ENCODE measurements at regions not wholly inside any gene's neighbourhood (a gene's known extent, or its start where the extent isn't known, plus 50 kb on each side); places are given as distances from the start of the nearest gene placed in this dataset.

- 54% methylated on average over 18 of the region's 18 CpGs for WGBS (ENCODE audit: low lambda C conversion rate)
- no peak for DNase-seq (ENCODE audit: low spot score)
- Histone ChIP-seq H4K20me1 (ENCODE audit: insufficient read depth, low read length) (no peaks in the 10 kb centered on the region), H3K36me3 (replicated peaks in 1 of 2; ENCODE audit: control insufficient read depth in 1 of 2, insufficient read depth in 2 of 2, low read length in 2 of 2) (no peaks in the 10 kb centered on the region), H3K4me3 (replicated peaks in 1 of 3; ENCODE audit: insufficient read depth in 1 of 3, low read depth in 2 of 3, low read length in 3 of 3) (no peak overlapping the region), H3K27me3 (ENCODE audit: control insufficient read depth in 1 of 2, insufficient read depth in 2 of 2, low read length in 2 of 2) (no peaks in the 10 kb centered on the region), H3K4me1 (ENCODE audit: insufficient read depth, low read length) (no peaks in the 10 kb centered on the region), H3K9ac (ENCODE audit: insufficient read depth, low read depth, low read length) (no peak overlapping the region), H3K4me2 (ENCODE audit: low read depth, low read length) (no peak overlapping the region), H3K79me2 (ENCODE audit: insufficient read depth, low read length) (no peaks in the 10 kb centered on the region), H3K9me3 (ENCODE audit: low read length) (no peaks in the 10 kb centered on the region), H2AFZ (ENCODE audit: low read length) (no peak overlapping the region), H3K27ac (ENCODE audit: extremely low read length, insufficient read depth, low read length) (no peak overlapping the region)
- FAIRE-seq: no peak
- in situ Hi-C loops (cut with HindIII; ENCODE audit: extremely low pct_ligation_motif_present, low pct_unique_long_range_greater_than_20kb) (no loop called here), intact Hi-C loops (cut with micrococcal nuclease; ENCODE audit: unreplicated experiment) (no loop called here)
- no peak for ATAC-seq
- no TSS peak for BruUV-seq (replicated peaks)
- ChIA-PET POLR2A (no interaction called here), CTCF (ENCODE audit: low intra/inter-chr PET ratio, low total read pairs) (no interaction called here)
- TF ChIP-seq TBL1XR1 (IDR thresholded peaks at IDR 0.05; ENCODE audit: borderline replicate concordance, low read length, partially characterized antibody) (no peak), POLR2AphosphoS5 (IDR thresholded peaks at IDR 0.05; ENCODE audit: low read depth, low read length) (no peak), HHEX (CRISPR knock-in tag; IDR thresholded peaks at IDR 0.05) (no peak), ATF1 (CRISPR knock-in tag; IDR thresholded peaks at IDR 0.05) (no peak), ZFP37 (CRISPR knock-in tag; IDR thresholded peaks at IDR 0.05; ENCODE audit: borderline replicate concordance) (no peak), TBX2 (CRISPR knock-in tag; IDR thresholded peaks at IDR 0.05; ENCODE audit: borderline replicate concordance) (no peak), PRDM4 (CRISPR knock-in tag; IDR thresholded peaks at IDR 0.05; ENCODE audit: borderline replicate concordance) (no peak), NBN (conservative IDR thresholded peaks at IDR 0.05) (no peak)
These were observed 1312.3 kb downstream of the FAM181B start for GRCh38 chr11:81421251-81421860.
